GM12878 (cell line): ENCODE measurements at regions not wholly inside any gene's neighbourhood (a gene's known extent, or its start where the extent isn't known, plus 50 kb on each side); places are given as distances from the start of the nearest gene placed in this dataset.

ENCODE experiments used
- ATAC-seq: fragments of 200-7000 bp; cut with Tn5 transposase; 3 replicates; pipeline ENCODE4 v1.9.1; 2020; ENCODE audit warnings: mild to moderate bottlenecking, moderate library complexity
- BruUV-seq: library from RNA; stranded (reverse); fragments of 400-500 nt; replicated peaks from 2 replicates; lab custom pipeline; 2021; lab: Mats Ljungman, UMichigan
- CTCF ChIA-PET: fragments of 300-600 bp; sonication (Branson Sonifier 250); formaldehyde crosslinking; extraction: SDS; loops from one replicate; lab custom pipeline; 2021; ENCODE audit warnings: inconsistent platforms; lab: Yijun Ruan, JAX
- POLR2A ChIA-PET: fragments of 350-600 bp; formaldehyde crosslinking; extraction: SDS; loops from one replicate; lab custom pipeline; 2021; ENCODE audit warnings: inconsistent platforms; lab: Charles Lee
- RAD21 ChIA-PET: fragments of 300-600 bp; sonication (Branson Sonifier 250); formaldehyde crosslinking; loops from one replicate; lab custom pipeline; 2023; ENCODE audit warnings: antibody characterized with exemption; ENCODE audit not compliant: unreplicated experiment; lab: Charles Lee
- SMC1A ChIA-PET: fragments of 300-600 bp; sonication (Branson Sonifier 250); formaldehyde crosslinking; loops from one replicate; lab custom pipeline; 2023; ENCODE audit not compliant: unreplicated experiment, uncharacterized antibody; lab: Charles Lee
- DNase-seq: peaks from one replicate; pipeline ENCODE4 v3.0.0-alpha.2; 2011; ENCODE audit warnings: low read depth, low spot score
- FAIRE-seq: peaks from 3 replicates; lab custom pipeline; 2011; peaks lifted over from hg19 to GRCh38; lab: Jason Lieb, UNC
- H2AFZ ChIP-seq: 2 replicates; pipeline ENCODE4 v1.6.0; 2011; ENCODE audit warnings: low read depth, low read length, control low read depth; ENCODE audit not compliant: control insufficient read depth
- H3K27ac ChIP-seq: 2 replicates; pipeline ENCODE4 v1.5.1; 2011; ENCODE audit warnings: control low read depth; ENCODE audit not compliant: control insufficient read depth, insufficient read depth
- H3K27me3 ChIP-seq, 2 experiments: replicated peaks in 1 of 2; 2 replicates each; pipeline versions ENCODE4 v1.6.0 to v1.6.1; 2011; ENCODE audit warnings: low read length in 1 of 2; ENCODE audit not compliant: control insufficient read depth in 2 of 2, insufficient read depth in 2 of 2
- H3K36me3 ChIP-seq, 2 experiments: 2 replicates each; pipeline ENCODE4 v1.5.1; 2011; ENCODE audit warnings: low read length in 1 of 2; ENCODE audit not compliant: control insufficient read depth in 2 of 2, insufficient read depth in 2 of 2
- H3K4me1 ChIP-seq: 2 replicates; pipeline ENCODE4 v1.6.1; 2011; ENCODE audit warnings: mild to moderate bottlenecking, low read length, moderate library complexity, mixed read lengths; ENCODE audit not compliant: control insufficient read depth, insufficient read depth
- H3K4me2 ChIP-seq: 2 replicates; pipeline ENCODE4 v1.6.0; 2011; ENCODE audit warnings: control low read depth; ENCODE audit not compliant: control insufficient read depth, insufficient read depth
- H3K4me3 ChIP-seq: fragments of 200-600 bp; sonication (generic); 2 replicates; pipeline ENCODE4 v1.5.1; 2016
- H3K79me2 ChIP-seq: 2 replicates; pipeline ENCODE4 v1.6.0; 2011; ENCODE audit warnings: low read length; ENCODE audit not compliant: control insufficient read depth, insufficient read depth
- H3K9ac ChIP-seq: 2 replicates; pipeline ENCODE4 v1.8.0; 2011; ENCODE audit warnings: low read length, control low read depth, mixed read lengths; ENCODE audit not compliant: control insufficient read depth, insufficient read depth
- H3K9me3 ChIP-seq: replicated peaks from 3 replicates; pipeline ENCODE4 v1.5.1; 2011; ENCODE audit warnings: mild to moderate bottlenecking, low read length; ENCODE audit not compliant: control insufficient read depth, insufficient read depth
- H4K20me1 ChIP-seq: 2 replicates; pipeline ENCODE4 v1.6.0; 2011; ENCODE audit not compliant: control insufficient read depth, insufficient read depth
- BCL11A ChIP-seq: IDR thresholded peaks from 2 replicates; pipeline ENCODE4 v1.6.1; 2011; ENCODE audit warnings: low read depth, low read length
- CBX3 ChIP-seq: fragments of 200-600 bp; sonication (generic); IDR thresholded peaks from 2 replicates; pipeline ENCODE4 v1.6.1; 2016; ENCODE audit warnings: low read depth, borderline replicate concordance
- CTCF ChIP-seq, 3 experiments: IDR thresholded peaks in 2 of 3; conservative IDR thresholded peaks in 1 of 3; 2 replicates each; pipeline ENCODE4 v1.5.1; 2011; ENCODE audit warnings: low read depth in 3 of 3, low read length in 3 of 3, mild to moderate bottlenecking in 3 of 3, control low read depth in 2 of 3, moderate library complexity in 2 of 3, inconsistent platforms in 1 of 3, mixed read lengths in 1 of 3; ENCODE audit not compliant: control insufficient read depth in 2 of 3, insufficient read depth in 1 of 3; ENCODE audit errors: extremely low read depth in 1 of 3
- DPF2 ChIP-seq: fragments of 450-650 bp; IDR thresholded peaks from 2 replicates; pipeline ENCODE4 v1.6.1; 2017; ENCODE audit warnings: mild to moderate bottlenecking
- RBBP5 ChIP-seq: fragments of 200-600 bp; sonication (generic); conservative IDR thresholded peaks from 2 replicates; pipeline ENCODE4 v1.6.1; 2016
- TARDBP ChIP-seq: IDR thresholded peaks from 2 replicates; pipeline ENCODE4 v1.6.1; 2016; ENCODE audit warnings: borderline replicate concordance
- TBL1XR1 ChIP-seq: IDR thresholded peaks from 2 replicates; pipeline ENCODE4 v1.6.1; 2012; ENCODE audit warnings: low read depth, low read length, improper control_type of control experiment
- USF2 ChIP-seq: IDR thresholded peaks from 2 replicates; pipeline ENCODE4 v1.6.1; 2011; ENCODE audit warnings: low read depth, low read length, improper control_type of control experiment, borderline replicate concordance
- YY1 ChIP-seq: IDR thresholded peaks from 2 replicates; pipeline ENCODE4 v1.6.1; 2011; ENCODE audit warnings: low read depth, mild to moderate bottlenecking, low read length
- WGBS: methylation state at CpG from one replicate; pipeline ENCODE4 v1.1.6; 2016; ENCODE audit warnings: low lambda C conversion rate; ENCODE audit not compliant: insufficient replicate concordance, insufficient coverage; ENCODE audit errors: missing lambda C conversion rate; 5-methylcytosine and 5-hydroxymethylcytosine counted together
- in situ Hi-C: fragments of 300-500 bp; cut with MboI; formaldehyde crosslinking; loops from 9 replicates; pipeline ENCODE4 v1.14.3; 2018; ENCODE audit warnings: mixed read lengths
- intact Hi-C: fragments of 100-400 bp; cut with micrococcal nuclease; formaldehyde crosslinking; loops from one replicate; pipeline ENCODE4 v1.14.2; 2022; ENCODE audit not compliant: unreplicated experiment
- TF ChIP-seq, protein P1 (sequence below): IDR thresholded peaks from 2 replicates; pipeline ENCODE4 v1.6.1; 2012; ENCODE audit warnings: low read depth, low read length, improper control_type of control experiment
- TF ChIP-seq, protein P2 (sequence below): fragments of 450-650 bp; IDR thresholded peaks from 2 replicates; pipeline ENCODE4 v1.6.1; 2014; ENCODE audit warnings: mild to moderate bottlenecking
- TF ChIP-seq, protein P3 (sequence below): IDR thresholded peaks from 2 replicates; pipeline ENCODE4 v1.6.1; 2012; ENCODE audit warnings: improper control_type of control experiment, low read depth, low read length; ENCODE audit not compliant: insufficient replicate concordance

GRCh38 chr2:204159526-204159925, 223.0 kb downstream of the ICOS start:
- Histone ChIP-seq H3K9ac (no peak overlapping the region), H4K20me1 (no peaks in the 10 kb centered on the region), H3K4me2 (no peak overlapping the region), H2AFZ (no peak overlapping the region), H3K27me3 (no peaks in the 10 kb centered on the region; a peak in 1 of 4 replicates), H3K4me1 (no peaks in the 10 kb centered on the region), H3K4me3 (no peak overlapping the region), H3K27ac (no peak overlapping the region), H3K79me2 (no peaks in the 10 kb centered on the region), H3K9me3 (no peaks in the 10 kb centered on the region), H3K36me3 (no peaks in the 10 kb centered on the region)
- ChIA-PET POLR2A (no interaction called here), CTCF (interaction anchor here (4.0 kb wide), 1 partner anchor 18 kb away, joined by 14 read pairs; no protein-coding TSS in a partner anchor), SMC1A (no interaction called here), RAD21 (no interaction called here)
- intact Hi-C loops, result no loop called here
- no peak for TF ChIP-seq YY1
- no peak for TF ChIP-seq DPF2
- TF ChIP-seq TBL1XR1, result no peak
- TF ChIP-seq, protein P1, sequence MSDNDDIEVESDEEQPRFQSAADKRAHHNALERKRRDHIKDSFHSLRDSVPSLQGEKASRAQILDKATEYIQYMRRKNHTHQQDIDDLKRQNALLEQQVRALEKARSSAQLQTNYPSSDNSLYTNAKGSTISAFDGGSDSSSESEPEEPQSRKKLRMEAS, result no peak
- TF ChIP-seq TARDBP, result no peak
- TF ChIP-seq BCL11A, result no peak
- TF ChIP-seq, protein P2, sequence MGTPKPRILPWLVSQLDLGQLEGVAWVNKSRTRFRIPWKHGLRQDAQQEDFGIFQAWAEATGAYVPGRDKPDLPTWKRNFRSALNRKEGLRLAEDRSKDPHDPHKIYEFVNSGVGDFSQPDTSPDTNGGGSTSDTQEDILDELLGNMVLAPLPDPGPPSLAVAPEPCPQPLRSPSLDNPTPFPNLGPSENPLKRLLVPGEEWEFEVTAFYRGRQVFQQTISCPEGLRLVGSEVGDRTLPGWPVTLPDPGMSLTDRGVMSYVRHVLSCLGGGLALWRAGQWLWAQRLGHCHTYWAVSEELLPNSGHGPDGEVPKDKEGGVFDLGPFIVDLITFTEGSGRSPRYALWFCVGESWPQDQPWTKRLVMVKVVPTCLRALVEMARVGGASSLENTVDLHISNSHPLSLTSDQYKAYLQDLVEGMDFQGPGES, result no peak
- TF ChIP-seq CBX3, result no peak
- TF ChIP-seq CTCF (IDR thresholded peaks at IDR 0.05 in 2 of 3, conservative IDR thresholded peaks at IDR 0.05 in 1 of 3; ENCODE audit: control insufficient read depth in 2 of 3, extremely low read depth in 1 of 3, insufficient read depth in 1 of 3, low read depth in 3 of 3, low read length in 3 of 3), result no peak
- TF ChIP-seq RBBP5, result no peak
- TF ChIP-seq USF2, result no peak
- TF ChIP-seq, protein P3, sequence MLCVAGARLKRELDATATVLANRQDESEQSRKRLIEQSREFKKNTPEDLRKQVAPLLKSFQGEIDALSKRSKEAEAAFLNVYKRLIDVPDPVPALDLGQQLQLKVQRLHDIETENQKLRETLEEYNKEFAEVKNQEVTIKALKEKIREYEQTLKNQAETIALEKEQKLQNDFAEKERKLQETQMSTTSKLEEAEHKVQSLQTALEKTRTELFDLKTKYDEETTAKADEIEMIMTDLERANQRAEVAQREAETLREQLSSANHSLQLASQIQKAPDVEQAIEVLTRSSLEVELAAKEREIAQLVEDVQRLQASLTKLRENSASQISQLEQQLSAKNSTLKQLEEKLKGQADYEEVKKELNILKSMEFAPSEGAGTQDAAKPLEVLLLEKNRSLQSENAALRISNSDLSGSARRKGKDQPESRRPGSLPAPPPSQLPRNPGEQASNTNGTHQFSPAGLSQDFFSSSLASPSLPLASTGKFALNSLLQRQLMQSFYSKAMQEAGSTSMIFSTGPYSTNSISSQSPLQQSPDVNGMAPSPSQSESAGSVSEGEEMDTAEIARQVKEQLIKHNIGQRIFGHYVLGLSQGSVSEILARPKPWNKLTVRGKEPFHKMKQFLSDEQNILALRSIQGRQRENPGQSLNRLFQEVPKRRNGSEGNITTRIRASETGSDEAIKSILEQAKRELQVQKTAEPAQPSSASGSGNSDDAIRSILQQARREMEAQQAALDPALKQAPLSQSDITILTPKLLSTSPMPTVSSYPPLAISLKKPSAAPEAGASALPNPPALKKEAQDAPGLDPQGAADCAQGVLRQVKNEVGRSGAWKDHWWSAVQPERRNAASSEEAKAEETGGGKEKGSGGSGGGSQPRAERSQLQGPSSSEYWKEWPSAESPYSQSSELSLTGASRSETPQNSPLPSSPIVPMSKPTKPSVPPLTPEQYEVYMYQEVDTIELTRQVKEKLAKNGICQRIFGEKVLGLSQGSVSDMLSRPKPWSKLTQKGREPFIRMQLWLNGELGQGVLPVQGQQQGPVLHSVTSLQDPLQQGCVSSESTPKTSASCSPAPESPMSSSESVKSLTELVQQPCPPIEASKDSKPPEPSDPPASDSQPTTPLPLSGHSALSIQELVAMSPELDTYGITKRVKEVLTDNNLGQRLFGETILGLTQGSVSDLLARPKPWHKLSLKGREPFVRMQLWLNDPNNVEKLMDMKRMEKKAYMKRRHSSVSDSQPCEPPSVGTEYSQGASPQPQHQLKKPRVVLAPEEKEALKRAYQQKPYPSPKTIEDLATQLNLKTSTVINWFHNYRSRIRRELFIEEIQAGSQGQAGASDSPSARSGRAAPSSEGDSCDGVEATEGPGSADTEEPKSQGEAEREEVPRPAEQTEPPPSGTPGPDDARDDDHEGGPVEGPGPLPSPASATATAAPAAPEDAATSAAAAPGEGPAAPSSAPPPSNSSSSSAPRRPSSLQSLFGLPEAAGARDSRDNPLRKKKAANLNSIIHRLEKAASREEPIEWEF, result no peak
- 29% methylated on average over 3 of the region's 3 CpGs for WGBS
- ATAC-seq, result no peak
- no TSS peak for BruUV-seq
- in situ Hi-C loops, result no loop called here
- no peak for FAIRE-seq
- no peak for DNase-seq
